ENCODE measurements at regions not wholly inside any gene's neighbourhood (a gene's known extent, or its start where the extent isn't known, plus 50 kb on each side); places are given as distances from the start of the nearest gene placed in this dataset.
"Not testable (repeated sequence)": the region's sequence is repeated elsewhere in the genome, so short reads cannot be mapped to it uniquely, and the experiment has no call there.

DNA sequence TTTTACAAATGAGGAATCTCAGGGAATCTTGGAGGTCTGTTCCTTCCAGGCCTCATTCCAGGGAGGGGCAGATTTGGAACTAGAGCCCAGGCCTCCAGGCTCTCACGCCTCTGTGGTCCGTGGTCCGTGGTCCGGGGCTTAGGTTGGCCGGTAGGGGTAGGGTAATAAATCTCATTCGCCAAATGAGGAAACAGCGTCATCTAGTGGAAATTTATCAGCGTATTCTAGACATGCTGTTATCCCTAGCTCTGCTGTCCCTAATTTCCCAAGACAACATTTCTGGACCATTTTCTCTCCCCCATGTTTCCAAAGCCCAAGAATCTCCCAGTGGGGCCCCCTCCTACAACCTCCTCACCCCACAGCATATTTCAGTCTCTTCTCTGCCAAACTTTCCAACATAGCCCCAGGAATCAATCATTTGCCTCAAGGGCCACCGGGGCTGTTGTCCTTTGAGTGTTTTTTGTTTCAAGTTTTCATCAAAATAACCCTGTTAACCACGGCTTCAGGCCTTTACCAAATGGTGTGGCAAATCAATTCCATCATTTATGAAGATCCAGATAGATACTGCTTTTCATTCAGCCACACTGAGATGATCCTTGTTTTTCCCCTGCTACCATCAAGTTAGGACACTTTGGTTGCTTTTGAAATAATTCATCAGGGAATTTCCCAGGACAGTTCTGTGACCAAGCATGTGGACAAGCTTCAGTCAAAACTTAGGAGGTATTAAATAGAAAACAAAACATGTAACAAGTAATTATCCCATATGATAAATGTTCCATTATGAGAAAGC is 126.8 kb downstream of the ALDH8A1 start:
- in situ Hi-C loops (cut with MboI; ENCODE audit: low sequenced_read_pairs): loop anchor here (5.0 kb wide), 1 partner anchor 651 kb away; no protein-coding TSS in a partner anchor

DNA sequence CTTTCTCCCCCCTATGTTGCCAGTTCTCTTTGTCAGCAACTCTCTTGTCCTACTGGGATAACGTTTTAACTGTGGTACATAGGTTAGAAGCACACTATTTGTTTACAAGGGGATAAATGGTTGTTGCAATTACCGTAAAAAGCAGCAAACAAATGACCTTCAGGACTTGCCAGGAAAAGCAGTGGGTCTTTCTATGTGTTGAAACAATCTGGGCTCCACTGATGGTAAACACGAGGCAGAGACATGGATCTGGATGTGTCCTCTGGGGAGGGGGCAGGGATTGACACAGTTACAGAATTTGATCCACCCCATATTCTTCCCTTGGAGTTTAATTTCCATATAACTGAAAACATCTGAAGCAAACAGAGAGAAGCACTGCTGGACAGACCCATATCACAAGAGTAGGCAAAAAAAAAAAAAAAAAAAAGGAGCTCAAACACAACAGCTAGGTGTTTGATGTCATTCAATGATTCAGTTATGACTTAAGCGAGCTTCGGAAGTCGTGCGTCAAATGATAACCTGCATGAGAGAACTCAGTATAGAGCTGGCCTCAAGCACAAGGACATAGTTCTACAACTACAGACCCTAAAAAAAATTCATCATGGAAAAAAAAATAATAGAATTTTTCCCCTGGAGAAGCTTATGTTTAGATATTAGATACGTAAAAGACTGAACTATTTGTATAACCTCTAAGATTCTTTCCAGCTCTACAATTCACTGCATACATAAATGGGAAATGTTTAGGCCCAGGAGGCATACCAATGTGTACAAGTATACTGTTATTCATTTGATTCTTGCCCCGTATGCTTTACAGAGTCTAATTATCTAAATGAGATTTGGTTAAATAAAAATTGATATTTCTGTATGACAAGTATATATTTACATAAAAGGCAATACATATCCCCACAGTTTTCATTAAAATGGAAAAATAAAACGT is 127.7 kb downstream of the ALDH8A1 start:
- in situ Hi-C loops (cut with MboI; ENCODE audit: low sequenced_read_pairs): loop anchor here (5.0 kb wide), 1 partner anchor 650 kb away; no protein-coding TSS in a partner anchor

DNA sequence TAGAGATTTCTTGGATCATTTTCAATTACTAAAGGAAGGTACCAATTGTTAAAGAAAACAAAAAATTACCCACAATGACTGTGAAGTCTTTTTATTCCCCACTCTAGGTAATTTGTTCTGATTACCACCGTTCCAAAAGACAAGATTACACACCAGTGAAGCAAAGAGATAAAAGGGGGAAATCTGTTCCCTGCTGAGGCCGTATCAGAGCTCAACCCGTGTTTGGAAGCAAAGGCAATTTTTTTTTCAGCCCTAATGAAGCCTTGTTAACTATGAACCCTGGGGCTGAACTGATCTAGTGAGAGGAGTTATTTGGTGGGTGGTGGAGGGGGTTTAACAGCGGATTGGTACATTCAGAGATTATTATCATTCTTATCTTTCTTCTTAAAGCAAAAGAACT is 128.5 kb downstream of the ALDH8A1 start:
- in situ Hi-C loops (cut with MboI; ENCODE audit: low sequenced_read_pairs): loop anchor here (5.0 kb wide), 1 partner anchor 649 kb away; no protein-coding TSS in a partner anchor

DNA sequence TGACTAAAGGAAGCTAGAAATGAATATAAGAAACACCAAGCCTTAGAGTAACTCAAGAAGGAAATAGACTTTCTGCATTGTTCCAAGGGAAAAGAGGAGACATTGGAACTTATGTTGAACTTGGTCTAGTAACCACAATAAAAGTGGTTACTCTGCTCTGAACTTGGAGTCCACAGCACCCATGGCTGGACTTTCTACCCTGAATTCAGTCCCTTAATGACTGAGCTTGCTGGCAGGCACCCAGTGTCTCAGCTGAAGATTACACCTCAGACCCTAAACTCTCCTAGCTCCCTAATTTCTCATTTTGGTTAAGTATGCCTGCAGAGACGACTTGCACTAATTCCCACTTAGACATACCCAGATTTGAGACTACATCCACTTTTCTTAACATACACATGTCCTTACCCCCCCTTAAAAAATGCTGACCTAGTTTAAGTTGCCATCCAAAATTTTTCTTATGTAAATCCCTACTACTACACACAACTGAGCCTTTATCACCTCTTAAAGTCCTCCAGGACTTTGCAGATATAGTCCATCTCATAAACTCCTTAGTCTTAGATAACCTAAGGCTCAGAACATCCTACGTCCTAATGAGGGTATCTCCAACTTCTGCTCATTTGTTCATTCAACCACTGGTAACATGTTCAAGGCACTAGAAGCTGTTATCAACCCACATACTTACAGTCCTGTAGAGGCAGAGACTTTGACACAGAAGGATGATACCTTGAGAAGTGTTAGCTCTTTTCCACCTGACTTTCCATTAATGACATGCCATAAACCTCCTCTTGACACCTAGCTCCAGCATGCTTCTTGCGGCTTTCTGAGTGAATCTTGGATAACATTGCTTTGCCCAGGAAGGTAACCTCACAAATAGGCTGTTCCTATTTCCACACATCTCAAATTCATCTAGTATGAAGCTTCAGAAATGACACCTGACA is 129.8 kb downstream of the ALDH8A1 start:
- in situ Hi-C loops (cut with MboI; ENCODE audit: low sequenced_read_pairs): loop anchor here (5.0 kb wide), 1 partner anchor 648 kb away; no protein-coding TSS in a partner anchor

DNA sequence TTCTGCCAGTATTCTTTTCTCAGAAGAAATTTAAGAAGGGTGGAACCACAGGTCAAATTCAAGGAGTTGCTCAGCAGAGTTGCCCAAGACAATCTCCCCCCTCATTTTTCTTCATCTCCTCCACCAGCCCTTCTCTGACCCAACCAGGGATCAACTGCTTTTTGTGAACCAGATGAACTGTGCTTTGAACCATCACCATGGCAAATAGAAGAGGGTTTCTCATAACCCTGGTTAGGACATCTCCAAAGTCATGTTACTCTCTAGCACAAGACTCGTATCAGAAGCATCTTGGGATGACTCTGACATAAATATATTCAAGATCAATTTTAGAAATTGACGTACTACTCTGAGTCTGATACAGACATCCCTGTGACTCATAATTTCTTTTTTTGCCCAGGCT is 130.7 kb downstream of the ALDH8A1 start:
- in situ Hi-C loops (cut with MboI; ENCODE audit: low sequenced_read_pairs): no loop called here

- in situ Hi-C loops (cut with MboI; ENCODE audit: low sequenced_read_pairs): no loop called here
These were observed 132.5 kb downstream of the ALDH8A1 start for GRCh38 chr6:134817448-134817847.

GRCh38 chr6:134816780-134817179 is 133.1 kb downstream of the ALDH8A1 start:
- in situ Hi-C loops (cut with MboI; ENCODE audit: low sequenced_read_pairs): no loop called here

- in situ Hi-C loops (cut with MboI; ENCODE audit: low sequenced_read_pairs): no loop called here
These were observed 133.6 kb downstream of the ALDH8A1 start for GRCh38 chr6:134816300-134816699.

GRCh38 chr6:134814076-134814695 is 135.7 kb downstream of the ALDH8A1 start:
- in situ Hi-C loops (cut with MboI; ENCODE audit: low sequenced_read_pairs): no loop called here

DNA sequence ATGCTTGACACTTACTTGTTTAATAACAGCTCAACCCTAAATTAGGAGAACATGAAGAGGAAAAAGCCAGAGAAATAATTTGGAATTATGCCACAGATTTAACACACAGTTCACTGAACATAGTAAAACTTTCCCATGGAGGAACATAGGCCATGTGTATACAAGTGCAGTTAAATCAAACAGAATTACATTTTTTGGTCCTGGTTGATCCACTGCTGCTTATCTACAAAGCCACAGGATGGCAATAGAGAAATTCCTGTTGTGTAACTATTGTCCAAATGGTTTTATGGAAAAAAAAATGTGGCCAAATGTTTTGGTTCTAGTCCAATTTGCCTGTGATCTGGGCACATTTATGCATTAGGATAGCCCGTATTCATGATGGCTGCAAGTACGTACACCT is 136.8 kb downstream of the ALDH8A1 start:
- in situ Hi-C loops (cut with MboI; ENCODE audit: low sequenced_read_pairs): no loop called here

DNA sequence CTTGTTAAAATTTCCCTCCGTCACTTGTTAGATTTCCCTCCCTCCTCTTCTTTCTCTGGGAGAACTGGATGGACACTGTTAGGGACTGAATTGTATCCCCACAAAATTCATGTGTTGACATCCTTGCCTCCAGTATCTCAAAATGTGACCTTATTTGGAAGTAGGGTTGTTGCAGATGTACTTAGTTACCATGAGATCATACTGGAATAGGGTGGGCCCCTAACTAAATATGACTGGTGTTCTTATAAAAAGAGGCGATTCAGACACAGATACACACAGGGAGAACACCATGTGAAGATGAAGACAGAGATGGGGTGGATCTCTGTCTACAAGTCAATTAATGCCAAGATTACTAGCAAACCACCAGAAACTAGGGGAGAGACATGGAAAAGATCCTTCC is 139.5 kb downstream of the ALDH8A1 start:
- in situ Hi-C loops (cut with MboI; ENCODE audit: low sequenced_read_pairs): no loop called here

DNA sequence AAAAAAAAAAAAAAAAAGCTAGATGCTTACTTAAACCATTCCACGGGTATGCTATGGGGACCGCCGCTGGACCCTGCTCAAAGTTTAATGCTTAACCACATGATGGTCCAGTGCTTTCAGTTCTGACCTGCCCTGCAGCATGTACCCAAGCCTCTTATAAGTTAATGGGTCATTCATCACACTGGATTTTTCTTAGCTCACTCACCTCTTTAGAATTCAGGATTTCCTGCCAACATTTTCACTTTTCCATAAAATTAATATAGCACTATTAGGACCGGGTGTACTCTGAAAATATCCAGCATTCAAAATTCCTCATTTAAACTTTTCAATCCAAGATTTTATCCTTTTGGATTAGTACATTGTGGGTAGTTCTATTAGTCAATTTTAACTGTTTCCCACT is 140.8 kb downstream of the ALDH8A1 start:
- in situ Hi-C loops (cut with MboI; ENCODE audit: low sequenced_read_pairs): no loop called here

- in situ Hi-C loops (cut with MboI; ENCODE audit: low sequenced_read_pairs): no loop called here
These were observed 143.6 kb downstream of the ALDH8A1 start for GRCh38 chr6:134806180-134806798.

- in situ Hi-C loops (cut with MboI; ENCODE audit: low sequenced_read_pairs): no loop called here
These were observed 144.7 kb downstream of the ALDH8A1 start for GRCh38 chr6:134805168-134805567.

GRCh38 chr6:134804311-134804710 is 145.6 kb downstream of the ALDH8A1 start:
- in situ Hi-C loops (cut with MboI; ENCODE audit: low sequenced_read_pairs): not testable (repeated sequence)

- in situ Hi-C loops (cut with MboI; ENCODE audit: low sequenced_read_pairs): no loop called here
These were observed 147.4 kb downstream of the ALDH8A1 start for GRCh38 chr6:134802426-134803058.

DNA sequence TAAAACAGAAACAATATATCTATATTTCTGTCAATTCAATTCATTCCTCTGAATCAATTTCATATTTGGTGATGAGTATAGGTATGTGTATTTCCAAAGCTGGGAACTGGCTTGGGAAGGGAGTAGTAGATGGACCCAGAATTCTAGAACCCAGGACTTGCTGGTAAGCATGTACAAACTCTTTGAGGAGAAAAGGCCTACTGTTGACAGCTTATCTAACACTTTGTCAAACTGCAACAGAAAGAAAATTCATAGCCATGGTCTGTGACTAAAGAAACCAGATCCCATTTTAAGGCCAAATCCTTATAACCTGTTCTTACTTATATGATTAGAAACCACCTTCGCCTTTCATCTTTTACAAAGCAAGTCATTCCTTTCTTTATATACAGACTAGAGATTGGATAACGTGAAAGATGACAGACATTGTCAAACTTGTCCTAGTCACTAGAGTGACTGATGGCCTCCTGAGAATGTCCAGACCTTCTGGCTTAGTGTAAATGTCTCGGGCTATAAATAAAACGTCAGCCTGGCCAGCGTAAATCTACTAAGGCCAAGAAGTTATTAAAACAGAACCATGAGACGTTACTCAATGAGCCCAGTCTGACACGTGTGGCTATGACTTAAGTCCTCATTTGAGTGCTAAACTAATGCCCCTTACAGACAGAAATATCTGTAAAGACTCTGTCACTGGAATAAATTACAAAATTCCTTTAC is 152.3 kb downstream of the ALDH8A1 start:
- in situ Hi-C loops (cut with MboI; ENCODE audit: low sequenced_read_pairs): no loop called here

GRCh38 chr6:134795691-134796090 is 154.2 kb downstream of the ALDH8A1 start:
- in situ Hi-C loops (cut with MboI; ENCODE audit: low sequenced_read_pairs): no loop called here

DNA sequence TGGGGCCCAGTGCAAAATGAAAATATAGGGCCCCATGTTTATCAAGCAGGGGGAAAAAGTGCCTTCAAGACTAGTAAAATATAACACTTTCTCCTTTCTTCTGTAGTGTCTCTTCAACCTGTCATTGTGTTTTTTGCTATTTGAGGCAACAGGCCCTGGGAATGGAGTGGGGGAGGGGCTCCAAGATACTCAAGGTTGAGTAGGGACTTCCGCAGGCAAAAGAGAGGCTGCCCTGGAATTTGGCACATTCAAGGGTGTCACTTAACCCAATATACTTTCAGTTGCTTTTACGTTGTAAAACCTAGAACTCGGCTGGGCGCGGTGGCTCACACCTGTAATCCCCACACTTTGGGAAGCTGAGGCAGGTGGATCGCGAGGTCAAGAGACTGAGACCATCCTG is 154.9 kb downstream of the ALDH8A1 start:
- in situ Hi-C loops (cut with MboI; ENCODE audit: low sequenced_read_pairs): no loop called here

All from HL-60/S4 (cell line).